ENCODE measurements at regions not wholly inside any gene's neighbourhood (a gene's known extent, or its start where the extent isn't known, plus 50 kb on each side); places are given as distances from the start of the nearest gene placed in this dataset.

DNA sequence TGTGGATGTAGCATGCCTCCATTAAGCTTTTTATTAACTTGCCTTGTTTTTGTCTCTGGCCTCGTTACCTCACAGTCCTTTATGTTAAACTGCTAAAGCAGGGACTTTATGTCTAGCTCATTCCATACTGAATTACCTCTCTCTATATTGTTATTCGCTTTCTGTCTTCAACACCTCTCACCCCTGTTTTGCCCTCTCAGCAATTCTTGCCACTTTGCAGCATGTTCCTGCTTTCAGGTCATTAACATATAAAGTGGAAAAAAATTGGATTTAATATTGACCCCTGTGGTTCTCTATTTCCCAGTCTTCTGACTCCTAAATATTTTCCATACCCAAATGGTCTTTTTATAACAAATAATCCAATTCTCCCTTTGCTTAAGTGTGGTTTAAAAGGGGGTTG is 810.4 kb upstream of the KIF2B start:
- POLR2A ChIA-PET = no interaction called here
- Histone ChIP-seq H3K9me3 (replicated peaks; ENCODE audit: control insufficient read depth, insufficient read depth, low read length) (no peaks in the 10 kb centered on the region), H3K9ac (replicated peaks; ENCODE audit: extremely low read depth, insufficient read depth, low read length) (no peak overlapping the region), H3K27ac (ENCODE audit: insufficient read depth, low read depth, low read length) (no peak overlapping the region), H3K27me3 (ENCODE audit: control insufficient read depth in 2 of 2, insufficient read depth in 2 of 2, low read length in 2 of 2) (no peaks in the 10 kb centered on the region), H3K4me3 (replicated peaks in 1 of 3; ENCODE audit: insufficient read depth in 1 of 3, low read depth in 1 of 3, low read length in 3 of 3) (no peak overlapping the region), H4K20me1 (replicated peaks; ENCODE audit: control insufficient read depth, extremely low read depth, insufficient read depth, low read length) (no peaks in the 10 kb centered on the region), H2AFZ (ENCODE audit: low read depth, low read length) (no peak overlapping the region), H3K79me2 (ENCODE audit: control insufficient read depth, insufficient read depth, low read length) (no peaks in the 10 kb centered on the region), H3K36me3 (ENCODE audit: control insufficient read depth in 2 of 2, extremely low read depth in 1 of 2, insufficient read depth in 2 of 2, low read length in 2 of 2) (no peaks in the 10 kb centered on the region), H3K4me2 (ENCODE audit: insufficient read depth, low read length) (no peak overlapping the region), H3K4me1 (ENCODE audit: control insufficient read depth, extremely low read depth, insufficient read depth, low read length) (no peaks in the 10 kb centered on the region), H3K9me1 (replicated peaks; ENCODE audit: control insufficient read depth, extremely low read depth, insufficient read depth, low read length) (no peaks in the 10 kb centered on the region)
- CTCF ChIA-PET = no interaction called here
- no peak for DNase-seq (ENCODE audit: low read depth, low spot score)
- no TSS peak for BruUV-seq (replicated peaks)
- no peak for FAIRE-seq
- no peak for TF ChIP-seq GATA2 (IDR thresholded peaks at IDR 0.05; ENCODE audit: insufficient read depth, insufficient read length, low read depth, low read length)
- intact Hi-C loops (cut with micrococcal nuclease) (no loop called here), dilution Hi-C loops (cut with MboI; ENCODE audit: extremely low pct_ligation_motif_present, low sequenced_read_pairs) (no loop called here)

DNA sequence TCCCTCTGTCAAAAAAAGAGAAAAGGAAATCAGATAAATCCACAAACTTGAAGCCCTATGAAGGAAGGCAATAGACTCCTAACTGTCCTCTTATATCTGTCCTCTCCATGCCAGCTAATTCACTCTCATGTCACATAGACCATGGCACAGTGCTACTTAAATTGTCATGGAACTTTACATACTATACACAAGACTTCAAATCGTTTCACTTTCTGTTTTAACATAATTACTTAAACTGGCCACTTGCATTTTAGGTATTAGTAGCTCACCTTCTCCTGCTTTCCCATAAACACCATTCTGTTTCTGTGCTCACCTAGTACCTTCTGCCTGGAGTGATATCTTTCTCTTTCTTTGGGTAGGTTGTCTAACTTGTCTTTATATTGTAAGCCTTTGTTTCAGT is 816.7 kb upstream of the KIF2B start:
- no TSS peak for BruUV-seq (replicated peaks)
- FAIRE-seq = no peak
- Histone ChIP-seq H3K9me1 (replicated peaks; ENCODE audit: control insufficient read depth, extremely low read depth, insufficient read depth, low read length) (no peaks in the 10 kb centered on the region), H4K20me1 (replicated peaks; ENCODE audit: control insufficient read depth, extremely low read depth, insufficient read depth, low read length) (no peaks in the 10 kb centered on the region), H3K4me2 (ENCODE audit: insufficient read depth, low read length) (no peak overlapping the region), H3K79me2 (ENCODE audit: control insufficient read depth, insufficient read depth, low read length) (no peaks in the 10 kb centered on the region), H3K4me3 (replicated peaks in 1 of 3; ENCODE audit: insufficient read depth in 1 of 3, low read depth in 1 of 3, low read length in 3 of 3) (no peak overlapping the region), H3K4me1 (ENCODE audit: control insufficient read depth, extremely low read depth, insufficient read depth, low read length) (no peaks in the 10 kb centered on the region), H3K36me3 (ENCODE audit: control insufficient read depth in 2 of 2, extremely low read depth in 1 of 2, insufficient read depth in 2 of 2, low read length in 2 of 2) (no peaks in the 10 kb centered on the region), H3K27ac (ENCODE audit: insufficient read depth, low read depth, low read length) (no peak overlapping the region), H3K27me3 (ENCODE audit: control insufficient read depth in 2 of 2, insufficient read depth in 2 of 2, low read length in 2 of 2) (no peaks in the 10 kb centered on the region), H3K9ac (replicated peaks; ENCODE audit: extremely low read depth, insufficient read depth, low read length) (no peak overlapping the region), H2AFZ (ENCODE audit: low read depth, low read length) (no peak overlapping the region), H3K9me3 (replicated peaks; ENCODE audit: control insufficient read depth, insufficient read depth, low read length) (no peaks in the 10 kb centered on the region)
- CTCF ChIA-PET = no interaction called here
- TF ChIP-seq JUN (IDR thresholded peaks at IDR 0.05; ENCODE audit: borderline replicate concordance, insufficient read depth, insufficient read length, low read depth) = no peak
- no peak for TF ChIP-seq POLR2AphosphoS5 (IDR thresholded peaks at IDR 0.05; ENCODE audit: insufficient read depth, low read depth, low read length)
- no peak for TF ChIP-seq EZH2 (IDR thresholded peaks at IDR 0.05; ENCODE audit: borderline replicate concordance, low read depth, low read length, severe bottlenecking)
- no peak for TF ChIP-seq GATA2 (IDR thresholded peaks at IDR 0.05; ENCODE audit: insufficient read depth, insufficient read length, low read depth, low read length)
- TF ChIP-seq, protein P1, sequence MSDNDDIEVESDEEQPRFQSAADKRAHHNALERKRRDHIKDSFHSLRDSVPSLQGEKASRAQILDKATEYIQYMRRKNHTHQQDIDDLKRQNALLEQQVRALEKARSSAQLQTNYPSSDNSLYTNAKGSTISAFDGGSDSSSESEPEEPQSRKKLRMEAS (IDR thresholded peaks at IDR 0.05; ENCODE audit: insufficient read depth, insufficient read length) = no peak
- TF ChIP-seq FOS (IDR thresholded peaks at IDR 0.05; ENCODE audit: borderline replicate concordance, insufficient read depth, low read length) = no peak
- TF ChIP-seq POLR2A (IDR thresholded peaks at IDR 0.05; ENCODE audit: low read depth, low read length) = no peak
- TF ChIP-seq, protein P2, sequence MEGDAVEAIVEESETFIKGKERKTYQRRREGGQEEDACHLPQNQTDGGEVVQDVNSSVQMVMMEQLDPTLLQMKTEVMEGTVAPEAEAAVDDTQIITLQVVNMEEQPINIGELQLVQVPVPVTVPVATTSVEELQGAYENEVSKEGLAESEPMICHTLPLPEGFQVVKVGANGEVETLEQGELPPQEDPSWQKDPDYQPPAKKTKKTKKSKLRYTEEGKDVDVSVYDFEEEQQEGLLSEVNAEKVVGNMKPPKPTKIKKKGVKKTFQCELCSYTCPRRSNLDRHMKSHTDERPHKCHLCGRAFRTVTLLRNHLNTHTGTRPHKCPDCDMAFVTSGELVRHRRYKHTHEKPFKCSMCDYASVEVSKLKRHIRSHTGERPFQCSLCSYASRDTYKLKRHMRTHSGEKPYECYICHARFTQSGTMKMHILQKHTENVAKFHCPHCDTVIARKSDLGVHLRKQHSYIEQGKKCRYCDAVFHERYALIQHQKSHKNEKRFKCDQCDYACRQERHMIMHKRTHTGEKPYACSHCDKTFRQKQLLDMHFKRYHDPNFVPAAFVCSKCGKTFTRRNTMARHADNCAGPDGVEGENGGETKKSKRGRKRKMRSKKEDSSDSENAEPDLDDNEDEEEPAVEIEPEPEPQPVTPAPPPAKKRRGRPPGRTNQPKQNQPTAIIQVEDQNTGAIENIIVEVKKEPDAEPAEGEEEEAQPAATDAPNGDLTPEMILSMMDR (IDR thresholded peaks at IDR 0.05; ENCODE audit: extremely low read depth in 1 of 2, insufficient read depth in 1 of 2, low read depth in 1 of 2, low read length in 2 of 2) = no peak
- no peak for TF ChIP-seq MYC (IDR thresholded peaks at IDR 0.05; ENCODE audit: low read depth, low read length)
- intact Hi-C loops (cut with micrococcal nuclease) (no loop called here), dilution Hi-C loops (cut with MboI; ENCODE audit: extremely low pct_ligation_motif_present, low sequenced_read_pairs) (no loop called here)
- POLR2A ChIA-PET = no interaction called here
- DNase-seq (ENCODE audit: low read depth, low spot score) = no peak
